TTC549 (cell line): ENCODE measurements at regions not wholly inside any gene's neighbourhood (a gene's known extent, or its start where the extent isn't known, plus 50 kb on each side); places are given as distances from the start of the nearest gene placed in this dataset.
"Not testable (repeated sequence)": the region's sequence is repeated elsewhere in the genome, so short reads cannot be mapped to it uniquely, and the experiment has no call there.

Experiments
- FAIRE-seq: peaks from 2 replicates; lab custom pipeline; 2012; peaks lifted over from hg19 to GRCh38; lab: Jason Lieb, UNC

- no peak for FAIRE-seq
Observed at GRCh38 chr5:90338712-90339372, 70.7 kb downstream of the CETN3 start.

GRCh38 chr5:90337449-90338052, 72.0 kb downstream of the CETN3 start:
- no peak for FAIRE-seq

DNA sequence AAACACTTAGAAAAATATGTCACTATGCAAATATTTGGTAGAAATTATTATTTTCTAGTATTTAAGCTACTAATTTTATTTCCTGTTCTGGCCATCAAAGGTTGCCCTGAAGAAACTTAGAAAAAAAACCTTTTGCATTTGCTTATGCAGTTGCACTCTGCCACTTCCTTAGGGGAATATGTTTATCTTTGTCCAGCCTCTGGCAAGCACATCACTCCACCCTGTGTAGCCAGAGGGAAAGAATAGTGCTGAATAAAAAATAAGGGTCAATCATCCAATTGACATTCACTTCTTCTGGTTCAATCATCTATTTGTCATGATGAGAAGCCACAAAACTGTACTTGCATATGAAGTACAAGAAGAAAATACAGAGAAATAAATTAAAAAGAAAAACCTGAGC, 72.8 kb downstream of the CETN3 start:
- FAIRE-seq = no peak

GRCh38 chr5:90334741-90335140, 74.8 kb downstream of the CETN3 start:
- no peak for FAIRE-seq

- FAIRE-seq = no peak
Observed at GRCh38 chr5:90329911-90330310, 79.6 kb downstream of the CETN3 start.

DNA sequence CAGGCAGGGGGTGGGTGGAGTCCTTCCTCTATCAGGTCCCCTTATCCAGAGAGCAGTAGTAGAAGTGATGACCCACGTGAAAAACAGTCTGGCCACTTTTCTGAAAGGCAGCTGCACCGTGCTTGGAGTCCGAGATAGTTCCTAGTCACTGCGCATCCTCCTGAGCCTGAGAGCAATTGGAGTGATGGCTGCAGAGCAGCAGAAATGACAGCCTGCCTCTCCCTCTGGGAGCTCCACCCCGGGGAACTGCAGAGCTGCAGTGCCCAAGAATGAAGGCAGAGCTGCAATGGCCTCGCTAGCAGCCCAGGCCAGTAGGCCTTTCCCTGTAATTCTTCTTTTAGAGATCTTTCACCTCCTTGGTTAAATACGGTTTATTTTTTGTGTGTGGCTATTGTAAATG, 82.6 kb downstream of the CETN3 start:
- no peak for FAIRE-seq

- no peak for FAIRE-seq
Observed at GRCh38 chr5:90325093-90325492, 84.5 kb downstream of the CETN3 start.

GRCh38 chr5:90320348-90320747, 89.2 kb downstream of the CETN3 start:
- not testable (repeated sequence) for FAIRE-seq

DNA sequence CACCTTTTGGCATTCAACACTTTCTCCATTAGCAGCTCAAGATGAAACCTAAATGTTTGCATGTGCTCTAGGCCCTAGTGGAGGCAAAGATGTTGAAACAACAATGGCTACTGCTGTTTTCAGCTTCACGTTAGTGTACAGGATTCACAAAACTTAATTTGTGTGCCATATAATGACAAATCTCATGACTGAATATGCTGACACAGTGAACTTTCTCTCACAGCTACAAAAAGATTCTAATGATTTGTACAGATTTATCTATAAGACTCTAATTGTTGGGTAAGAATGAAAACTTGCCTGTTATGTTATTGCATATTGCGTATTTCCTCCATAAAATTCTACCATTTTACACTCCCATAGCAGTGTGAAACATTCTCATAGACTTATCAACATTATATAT, 97.5 kb downstream of the CETN3 start:
- no peak for FAIRE-seq

GRCh38 chr5:90311401-90311800, 98.2 kb downstream of the CETN3 start:
- no peak for FAIRE-seq

- FAIRE-seq = no peak
Observed at GRCh38 chr5:90308787-90309585, 100.6 kb downstream of the CETN3 start.

- no peak for FAIRE-seq
Observed at GRCh38 chr5:90307782-90308181, 101.8 kb downstream of the CETN3 start.

DNA sequence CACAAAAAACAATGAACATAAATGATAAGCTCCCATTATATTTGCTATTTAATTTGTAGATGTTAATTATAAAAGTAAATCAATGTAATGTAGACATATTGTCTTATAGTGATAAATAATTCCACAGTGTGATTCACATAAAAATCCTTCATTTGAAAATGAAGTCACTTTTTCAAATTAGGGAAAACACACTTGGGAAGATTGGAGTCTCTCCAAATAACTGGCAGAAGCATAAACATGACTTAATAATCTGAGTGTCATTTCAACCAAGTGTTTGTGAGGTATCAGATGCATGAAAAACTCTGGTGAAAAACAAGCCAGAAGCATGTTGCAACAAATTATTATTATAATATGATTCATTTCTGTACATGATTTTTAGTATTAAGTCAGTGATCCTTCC, 102.2 kb downstream of the CETN3 start:
- FAIRE-seq = no peak

- no peak for FAIRE-seq
Observed at GRCh38 chr5:90306613-90307012, 102.9 kb downstream of the CETN3 start.

- FAIRE-seq = no peak
Observed at GRCh38 chr5:90305041-90305720, 104.4 kb downstream of the CETN3 start.

DNA sequence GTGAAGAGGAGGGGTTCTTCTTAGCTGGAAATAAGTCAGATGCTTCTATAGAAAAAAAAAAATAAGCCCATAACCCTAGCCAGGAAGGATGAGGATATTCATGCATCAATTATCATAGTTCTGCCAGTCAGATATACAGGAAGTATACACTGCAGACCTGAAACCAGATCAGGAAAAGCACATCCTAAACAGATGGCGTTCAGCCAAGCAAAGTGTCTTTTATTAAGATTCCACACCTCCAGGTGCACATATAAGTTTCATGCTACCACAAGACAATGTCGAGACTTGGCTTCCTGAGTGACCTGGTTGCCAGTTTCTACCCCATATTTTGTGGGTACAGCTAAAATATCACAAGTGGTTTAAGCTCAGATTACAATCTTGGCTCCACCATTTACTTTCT, 108.3 kb downstream of the CETN3 start:
- no peak for FAIRE-seq

DNA sequence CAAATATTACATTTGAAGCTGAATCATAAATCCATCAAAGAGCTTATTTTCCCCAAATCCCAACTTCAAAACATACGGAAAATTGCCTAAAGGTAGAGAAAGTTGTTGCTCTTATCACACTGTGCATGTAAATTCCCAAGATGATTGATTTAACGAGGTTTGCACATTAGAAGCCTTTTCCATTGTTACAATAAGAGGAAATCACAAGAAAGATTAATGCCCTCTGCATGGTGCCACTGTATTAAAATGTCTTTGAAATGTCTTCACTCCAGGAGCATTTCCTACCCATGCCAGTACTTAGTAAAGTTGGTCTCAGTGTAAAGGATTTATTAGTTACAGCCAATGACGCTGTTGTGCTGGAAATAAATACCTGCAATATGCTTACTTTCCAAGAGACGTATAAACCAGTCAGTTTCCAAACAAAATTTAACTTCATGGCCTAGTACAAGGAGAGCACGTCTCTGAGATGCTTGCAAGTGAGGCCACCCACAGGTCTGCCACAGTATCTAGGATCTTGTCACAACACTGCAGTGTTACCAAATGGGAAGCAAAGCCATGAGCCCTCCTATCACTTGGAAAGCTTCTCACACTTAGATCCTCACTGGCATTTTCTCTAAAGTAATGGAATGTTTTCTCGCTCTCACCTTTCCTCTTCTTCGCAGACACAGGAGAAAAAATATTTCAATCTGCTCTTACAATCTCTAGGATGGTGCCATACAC, 112.4 kb downstream of the CETN3 start:
- no peak for FAIRE-seq

DNA sequence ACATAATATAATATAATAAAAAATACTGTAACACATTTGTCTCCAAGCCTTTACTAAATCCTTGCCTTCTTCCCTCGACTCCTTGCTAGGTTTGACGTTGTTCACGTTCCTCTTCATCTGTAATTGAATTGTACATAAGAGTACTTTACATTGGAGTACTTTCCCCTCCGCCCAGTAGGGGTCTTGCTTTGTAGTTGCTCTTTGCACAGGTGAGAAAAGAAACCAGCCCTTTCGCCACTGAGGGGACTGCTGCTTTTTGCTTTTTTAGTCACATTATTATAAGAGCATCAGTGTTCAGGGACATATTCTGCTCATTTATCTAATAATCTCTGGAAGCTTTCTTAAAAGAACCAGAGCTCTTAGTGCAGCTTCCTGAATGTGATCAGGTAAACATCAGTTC, 115.0 kb downstream of the CETN3 start:
- no peak for FAIRE-seq

- FAIRE-seq = no peak
Observed at GRCh38 chr5:90293931-90294330, 115.6 kb downstream of the CETN3 start.

DNA sequence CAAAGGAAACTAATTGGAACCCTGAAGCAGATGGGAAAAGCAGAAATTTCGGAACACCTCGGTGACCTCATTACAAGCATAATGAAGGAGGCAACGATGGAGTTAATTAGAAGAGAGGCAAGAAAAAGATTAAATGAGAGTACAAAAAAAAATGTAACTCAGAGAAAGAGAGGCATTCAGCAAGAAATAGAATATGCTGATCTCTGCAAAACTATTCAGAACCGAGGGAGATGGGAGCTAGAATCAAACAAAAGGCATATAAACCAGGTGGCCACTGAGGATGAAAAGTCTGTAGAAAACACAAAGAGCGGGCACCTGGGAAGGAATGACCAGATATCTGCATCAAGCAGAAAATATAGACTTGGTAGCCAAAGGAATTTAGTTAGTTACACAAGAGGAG, 118.9 kb downstream of the CETN3 start:
- FAIRE-seq = no peak

GRCh38 chr5:90289837-90290236, 119.7 kb downstream of the CETN3 start:
- no peak for FAIRE-seq

DNA sequence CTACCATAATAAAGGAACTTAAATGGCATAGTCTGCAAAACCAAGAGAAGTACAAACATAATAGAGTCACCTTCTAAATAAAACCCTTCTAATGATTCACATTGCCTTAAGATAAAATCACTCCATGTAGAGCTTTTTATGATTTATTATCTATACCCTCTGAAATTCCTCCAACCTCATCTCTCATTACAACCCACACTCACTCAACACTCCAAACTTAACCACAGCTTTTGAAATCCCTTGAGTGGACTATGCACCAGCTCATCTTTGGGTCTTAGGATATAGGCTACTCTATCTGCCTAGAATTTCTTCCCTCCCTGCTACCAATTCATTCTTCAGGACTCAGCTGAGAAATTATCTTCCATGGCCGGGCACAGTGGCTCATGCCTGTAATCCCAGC, 122.5 kb downstream of the CETN3 start:
- FAIRE-seq = no peak
